AG04450 (cell line): ENCODE measurements at regions not wholly inside any gene's neighbourhood (a gene's known extent, or its start where the extent isn't known, plus 50 kb on each side); places are given as distances from the start of the nearest gene placed in this dataset.
"Not testable (repeated sequence)": the region's sequence is repeated elsewhere in the genome, so short reads cannot be mapped to it uniquely, and the experiment has no call there.

Source experiments
- CTCF ChIA-PET: fragments of 300-600, 350-600 bp; formaldehyde crosslinking; extraction: SDS; loops from one replicate; lab custom pipeline; 2022; ENCODE audit warnings: antibody characterized with exemption, inconsistent platforms; lab: Charles Lee
- POLR2A ChIA-PET: fragments of 350-600 bp; formaldehyde crosslinking; extraction: SDS; loops from one replicate; lab custom pipeline; 2021; ENCODE audit warnings: antibody characterized with exemption, inconsistent platforms; lab: Yijun Ruan, JAX
- DNase-seq: peaks from one replicate; pipeline ENCODE4 v3.0.0-alpha.2; 2011; ENCODE audit warnings: low read depth, low spot score
- H3K27ac ChIP-seq: one replicate; pipeline ENCODE4 v1.5.1; 2012; ENCODE audit warnings: low read depth, low read length, control low read depth
- H3K27me3 ChIP-seq: one replicate; pipeline ENCODE4 v1.6.0; 2012; ENCODE audit warnings: low read length; ENCODE audit not compliant: control insufficient read depth, insufficient read depth
- H3K4me3 ChIP-seq: 2 replicates; pipeline ENCODE4 v1.5.1; 2011; ENCODE audit warnings: mild to moderate bottlenecking, low read depth, low read length, control low read depth
- H3K9me3 ChIP-seq: 2 replicates; pipeline ENCODE4 v1.5.1; 2012; ENCODE audit warnings: low read length; ENCODE audit not compliant: control insufficient read depth, insufficient read depth
- CTCF ChIP-seq: IDR thresholded peaks from 2 replicates; pipeline ENCODE4 v1.5.1; 2011; ENCODE audit warnings: low read depth, low read length, control low read depth, inconsistent platforms

- DNase-seq, result no peak
- Histone ChIP-seq H3K27me3 (no peaks in the 10 kb centered on the region), H3K9me3 (no peaks in the 10 kb centered on the region), H3K4me3 (no peak overlapping the region), H3K27ac (no peak overlapping the region)
- CTCF ChIA-PET, result interaction anchor here (0.6 kb wide), 1 partner anchor 53 kb away, joined by 3 read pairs; no protein-coding TSS in a partner anchor
- no peak for TF ChIP-seq CTCF
- POLR2A ChIA-PET, result no interaction called here
These were observed 698.7 kb upstream of the GOLIM4 start for GRCh38 chr3:168794427-168794826.

GRCh38 chr3:168782193-168782592, 686.5 kb upstream of the GOLIM4 start:
- no peak for TF ChIP-seq CTCF
- no peaks in the 10 kb centered on the region for H3K27me3 ChIP-seq
- H3K4me3 ChIP-seq, result no peak overlapping the region
- POLR2A ChIA-PET, result no interaction called here
- no peak for DNase-seq
- H3K9me3 ChIP-seq, result no peaks in the 10 kb centered on the region; the same call in 1 of the 2 replicates
- no peak overlapping the region for H3K27ac ChIP-seq
- CTCF ChIA-PET, result no interaction called here

- CTCF ChIA-PET, H3K4me3 ChIP-seq, DNase-seq, H3K9me3 ChIP-seq, POLR2A ChIA-PET, H3K27me3 ChIP-seq, H3K27ac ChIP-seq: not testable (repeated sequence)
These were observed 684.4 kb upstream of the GOLIM4 start for GRCh38 chr3:168779970-168780645.

- CTCF ChIA-PET, result no interaction called here
- Histone ChIP-seq H3K4me3 (no peak overlapping the region), H3K27ac (no peak overlapping the region), H3K27me3 (no peaks in the 10 kb centered on the region), H3K9me3 (no peaks in the 10 kb centered on the region)
- no peak for DNase-seq
- POLR2A ChIA-PET, result no interaction called here
- TF ChIP-seq CTCF, result no peak
These were observed 658.0 kb upstream of the GOLIM4 start for GRCh38 chr3:168753724-168754123.

GRCh38 chr3:168752339-168752738, 656.6 kb upstream of the GOLIM4 start:
- TF ChIP-seq CTCF, result no peak
- DNase-seq, result no peak
- H3K4me3 ChIP-seq, result no peak overlapping the region
- no peaks in the 10 kb centered on the region for H3K9me3 ChIP-seq
- H3K27ac ChIP-seq, result no peak overlapping the region
- H3K27me3 ChIP-seq, result no peaks in the 10 kb centered on the region
- CTCF ChIA-PET, result no interaction called here
- POLR2A ChIA-PET, result no interaction called here
